Astrocyte (in vitro differentiated cells and primary cell): ENCODE measurements at regions not wholly inside any gene's neighbourhood (a gene's known extent, or its start where the extent isn't known, plus 50 kb on each side); places are given as distances from the start of the nearest gene placed in this dataset.

Experiments used
- DNase-seq: peaks from one replicate; pipeline ENCODE4 v3.0.0-alpha.2; 2010; ENCODE audit warnings: low read depth
- FAIRE-seq: peaks from 2 replicates; lab custom pipeline; 2011; peaks lifted over from hg19 to GRCh38; lab: Jason Lieb, UNC
- H2AFZ ChIP-seq: 2 replicates; pipeline ENCODE4 v1.6.0; 2012; ENCODE audit warnings: low read depth, low read length, inconsistent platforms
- H3K27ac ChIP-seq: 2 replicates; pipeline ENCODE4 v1.5.1; 2011; ENCODE audit warnings: low read depth, low read length, inconsistent platforms
- H3K27me3 ChIP-seq: 2 replicates; pipeline ENCODE4 v1.6.0; 2011; ENCODE audit warnings: low read length, inconsistent platforms; ENCODE audit not compliant: insufficient read depth
- H3K36me3 ChIP-seq: 2 replicates; pipeline ENCODE4 v1.5.1; 2011; ENCODE audit warnings: low read length, inconsistent platforms; ENCODE audit not compliant: insufficient read depth
- H3K4me1 ChIP-seq: 2 replicates; pipeline ENCODE4 v1.5.1; 2011; ENCODE audit warnings: low read length, inconsistent platforms; ENCODE audit not compliant: insufficient read depth
- H3K4me2 ChIP-seq: 2 replicates; pipeline ENCODE4 v1.6.0; 2012; ENCODE audit warnings: low read length, inconsistent platforms
- H3K4me3 ChIP-seq: 2 replicates; pipeline ENCODE4 v1.5.1; 2011; ENCODE audit warnings: low read depth, mild to moderate bottlenecking, low read length, inconsistent platforms; ENCODE audit not compliant: insufficient read depth
- H3K79me2 ChIP-seq: 2 replicates; pipeline ENCODE4 v1.6.0; 2012; ENCODE audit warnings: mild to moderate bottlenecking, low read length, inconsistent platforms; ENCODE audit not compliant: insufficient read depth
- H3K9ac ChIP-seq: 2 replicates; pipeline ENCODE4 v1.6.0; 2012; ENCODE audit warnings: mild to moderate bottlenecking, low read length, inconsistent platforms
- H3K9me3 ChIP-seq: 2 replicates; pipeline ENCODE4 v1.5.1; 2012; ENCODE audit warnings: low read depth, mild to moderate bottlenecking, low read length, inconsistent platforms; ENCODE audit not compliant: insufficient read depth
- H4K20me1 ChIP-seq: 2 replicates; pipeline ENCODE4 v1.6.0; 2012; ENCODE audit warnings: low read length, inconsistent platforms; ENCODE audit not compliant: insufficient read depth
- H3K27ac Mint-ChIP-seq: one replicate; pipeline ENCODE4 v1.8.0; 2021; ENCODE audit warnings: mild to moderate bottlenecking, mixed read lengths; ENCODE audit not compliant: unreplicated experiment
- H3K27me3 Mint-ChIP-seq: one replicate; pipeline ENCODE4 v1.8.0; 2021; ENCODE audit warnings: low read depth, mixed read lengths; ENCODE audit not compliant: unreplicated experiment
- H3K36me3 Mint-ChIP-seq: one replicate; pipeline ENCODE4 v1.8.0; 2021; ENCODE audit warnings: low read depth, mixed read lengths; ENCODE audit not compliant: unreplicated experiment
- H3K4me1 Mint-ChIP-seq: one replicate; pipeline ENCODE4 v1.8.0; 2021; ENCODE audit warnings: low read depth, mixed read lengths; ENCODE audit not compliant: unreplicated experiment
- H3K4me3 Mint-ChIP-seq: one replicate; pipeline ENCODE4 v1.8.0; 2021; ENCODE audit warnings: mild to moderate bottlenecking, moderate library complexity, mixed read lengths; ENCODE audit not compliant: unreplicated experiment
- H3K9me3 Mint-ChIP-seq: one replicate; pipeline ENCODE4 v1.8.0; 2021; ENCODE audit warnings: mild to moderate bottlenecking, mixed read lengths; ENCODE audit not compliant: unreplicated experiment
- EZH2 ChIP-seq: IDR thresholded peaks from 2 replicates; pipeline ENCODE4 v1.6.1; 2012; ENCODE audit warnings: mild to moderate bottlenecking, low read length, inconsistent platforms; ENCODE audit not compliant: insufficient read depth
- TF ChIP-seq, protein P1 (sequence below): IDR thresholded peaks from 2 replicates; pipeline ENCODE4 v1.5.1; 2011; ENCODE audit warnings: low read depth, mild to moderate bottlenecking, inconsistent platforms, low read length, moderate library complexity; ENCODE audit not compliant: insufficient read depth

DNA sequence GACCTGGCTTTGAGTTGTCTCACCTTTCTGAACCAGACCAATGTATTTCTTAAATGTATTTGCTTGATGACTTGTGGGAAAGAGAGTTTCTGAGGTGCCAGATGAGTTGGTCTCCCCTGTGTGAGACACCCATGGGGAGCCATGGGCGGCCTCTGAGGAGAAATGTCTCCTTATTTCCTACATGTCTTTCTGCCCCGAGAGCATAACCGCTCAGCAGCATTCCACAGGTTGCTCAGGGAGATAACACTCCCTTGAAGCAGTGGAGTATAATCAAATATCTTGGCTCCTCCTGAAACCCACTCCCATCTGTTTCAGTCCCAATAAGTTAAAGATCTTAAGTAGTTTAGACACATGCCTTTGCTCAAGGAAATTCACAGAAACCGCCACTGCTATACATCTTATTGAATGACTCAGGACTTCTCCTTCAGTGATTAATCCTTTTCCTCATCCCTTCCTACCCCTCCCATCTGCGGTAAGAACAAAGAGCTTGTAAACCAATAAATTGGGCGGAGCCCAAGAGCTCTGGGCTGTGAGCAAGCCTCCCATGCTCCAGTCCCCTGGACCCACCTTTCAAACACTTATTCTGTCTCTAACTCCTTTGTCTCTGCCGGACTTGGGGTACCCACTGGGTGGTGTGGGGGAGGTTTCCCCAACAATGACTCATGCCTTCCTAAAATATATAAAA lies 285.5 kb upstream of the LRRTM4 start:
- no peaks in the 10 kb centered on the region for H3K27me3 ChIP-seq
- Mint-ChIP-seq H3K27ac (no peak overlapping the region), H3K4me1 (peaks cover 2% of the 10 kb centered on the region), H3K27me3 (no peaks in the 10 kb centered on the region), H3K36me3 (no peaks in the 10 kb centered on the region), H3K9me3 (peaks cover 2% of the 10 kb centered on the region), H3K4me3 (no peak overlapping the region)
- no peak for FAIRE-seq
- no peak for DNase-seq
- no peak overlapping the region for H2AFZ ChIP-seq
- H3K4me2 ChIP-seq, result no peak overlapping the region
- no peaks in the 10 kb centered on the region for H3K79me2 ChIP-seq
- no peak for TF ChIP-seq EZH2
- TF ChIP-seq, protein P1, sequence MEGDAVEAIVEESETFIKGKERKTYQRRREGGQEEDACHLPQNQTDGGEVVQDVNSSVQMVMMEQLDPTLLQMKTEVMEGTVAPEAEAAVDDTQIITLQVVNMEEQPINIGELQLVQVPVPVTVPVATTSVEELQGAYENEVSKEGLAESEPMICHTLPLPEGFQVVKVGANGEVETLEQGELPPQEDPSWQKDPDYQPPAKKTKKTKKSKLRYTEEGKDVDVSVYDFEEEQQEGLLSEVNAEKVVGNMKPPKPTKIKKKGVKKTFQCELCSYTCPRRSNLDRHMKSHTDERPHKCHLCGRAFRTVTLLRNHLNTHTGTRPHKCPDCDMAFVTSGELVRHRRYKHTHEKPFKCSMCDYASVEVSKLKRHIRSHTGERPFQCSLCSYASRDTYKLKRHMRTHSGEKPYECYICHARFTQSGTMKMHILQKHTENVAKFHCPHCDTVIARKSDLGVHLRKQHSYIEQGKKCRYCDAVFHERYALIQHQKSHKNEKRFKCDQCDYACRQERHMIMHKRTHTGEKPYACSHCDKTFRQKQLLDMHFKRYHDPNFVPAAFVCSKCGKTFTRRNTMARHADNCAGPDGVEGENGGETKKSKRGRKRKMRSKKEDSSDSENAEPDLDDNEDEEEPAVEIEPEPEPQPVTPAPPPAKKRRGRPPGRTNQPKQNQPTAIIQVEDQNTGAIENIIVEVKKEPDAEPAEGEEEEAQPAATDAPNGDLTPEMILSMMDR, result no peak
- H3K9ac ChIP-seq, result no peak overlapping the region
- H3K9me3 ChIP-seq, result peaks cover 3% of the 10 kb centered on the region
- H4K20me1 ChIP-seq, result no peaks in the 10 kb centered on the region
- no peaks in the 10 kb centered on the region for H3K4me1 ChIP-seq
- H3K4me3 ChIP-seq, result no peak overlapping the region
- H3K27ac ChIP-seq, result no peak overlapping the region
- H3K36me3 ChIP-seq, result no peaks in the 10 kb centered on the region

DNA sequence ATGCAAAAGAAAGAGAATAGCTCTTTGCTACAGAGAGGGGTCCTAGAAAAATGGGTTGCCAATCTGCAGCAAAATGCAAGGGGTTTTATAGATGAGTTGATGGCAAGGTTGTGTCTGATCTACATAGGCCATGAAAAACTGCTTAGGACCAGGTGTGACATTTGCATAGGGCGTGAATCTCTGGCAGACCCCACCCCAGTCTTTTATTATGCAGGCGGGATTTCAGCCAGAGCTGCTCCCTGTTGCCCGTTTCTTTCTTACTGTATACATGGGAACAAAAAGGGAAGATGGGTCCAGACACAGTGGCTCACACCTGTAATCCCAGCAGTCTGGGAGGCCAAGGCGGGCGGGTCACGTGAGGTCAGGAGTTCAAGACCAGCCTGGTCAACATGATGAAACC lies 286.4 kb upstream of the LRRTM4 start:
- DNase-seq (no peak), FAIRE-seq (no peak)
- Histone ChIP-seq H3K4me1 (no peaks in the 10 kb centered on the region), H3K27me3 (no peaks in the 10 kb centered on the region), H2AFZ (no peak overlapping the region), H3K4me3 (no peak overlapping the region), H4K20me1 (no peaks in the 10 kb centered on the region), H3K4me2 (no peak overlapping the region), H3K79me2 (no peaks in the 10 kb centered on the region), H3K9ac (no peak overlapping the region), H3K9me3 (peaks cover 3% of the 10 kb centered on the region), H3K27ac (no peak overlapping the region), H3K36me3 (no peaks in the 10 kb centered on the region)
- TF ChIP-seq EZH2, result no peak
- TF ChIP-seq, protein P1, result no peak
- Mint-ChIP-seq H3K4me3 (no peak overlapping the region), H3K36me3 (no peaks in the 10 kb centered on the region), H3K27ac (no peak overlapping the region), H3K9me3 (peaks cover 2% of the 10 kb centered on the region), H3K4me1 (peaks cover 6% of the 10 kb centered on the region), H3K27me3 (no peaks in the 10 kb centered on the region)

GRCh38 chr2:77813599-77813998 lies 291.4 kb upstream of the LRRTM4 start:
- no peak overlapping the region for H3K4me3 Mint-ChIP-seq
- H3K9me3 Mint-ChIP-seq, result peaks cover 2% of the 10 kb centered on the region
- H3K27me3 Mint-ChIP-seq, result no peaks in the 10 kb centered on the region
- H2AFZ ChIP-seq, result no peak overlapping the region
- H3K9ac ChIP-seq, result no peak overlapping the region
- H3K27ac Mint-ChIP-seq, result no peak overlapping the region
- H3K27ac ChIP-seq, result no peak overlapping the region
- no peaks in the 10 kb centered on the region for H3K9me3 ChIP-seq
- peaks cover 4% of the 10 kb centered on the region for H3K4me1 Mint-ChIP-seq
- H4K20me1 ChIP-seq, result no peaks in the 10 kb centered on the region
- no peaks in the 10 kb centered on the region for H3K79me2 ChIP-seq
- no peaks in the 10 kb centered on the region for H3K4me1 ChIP-seq
- no peak for TF ChIP-seq EZH2
- TF ChIP-seq, protein P1, result no peak
- no peak overlapping the region for H3K4me2 ChIP-seq
- no peaks in the 10 kb centered on the region for H3K36me3 Mint-ChIP-seq
- DNase-seq, result no peak
- no peak for FAIRE-seq
- no peak overlapping the region for H3K4me3 ChIP-seq
- H3K27me3 ChIP-seq, result no peaks in the 10 kb centered on the region
- H3K36me3 ChIP-seq, result no peaks in the 10 kb centered on the region
